Trophoblast cell (in vitro differentiated cells and primary cell): ENCODE measurements at regions not wholly inside any gene's neighbourhood (a gene's known extent, or its start where the extent isn't known, plus 50 kb on each side); places are given as distances from the start of the nearest gene placed in this dataset.

Source experiments
- DNase-seq, 2 donors: peaks; one replicate each; pipeline ENCODE4 v3.0.0-alpha.2; 2016
- H2AFZ ChIP-seq: 2 replicates; pipeline ENCODE4 v1.6.1; 2013; ENCODE audit warnings: low read length, moderate library complexity, mild to moderate bottlenecking; ENCODE audit not compliant: insufficient read depth, poor library complexity
- H2AK5ac ChIP-seq: 2 replicates; pipeline ENCODE4 v1.6.1; 2013; ENCODE audit warnings: mild to moderate bottlenecking, low read length
- H2BK120ac ChIP-seq: 2 replicates; pipeline ENCODE4 v1.6.1; 2013; ENCODE audit warnings: low read length, mild to moderate bottlenecking, moderate library complexity; ENCODE audit not compliant: insufficient read depth, poor library complexity
- H2BK12ac ChIP-seq: 2 replicates; pipeline ENCODE4 v1.6.1; 2013; ENCODE audit warnings: mild to moderate bottlenecking, low read length, moderate library complexity
- H2BK5ac ChIP-seq: 2 replicates; pipeline ENCODE4 v1.6.1; 2013; ENCODE audit warnings: low read length, low read depth, moderate library complexity, mild to moderate bottlenecking; ENCODE audit not compliant: poor library complexity
- H3K14ac ChIP-seq: 2 replicates; pipeline ENCODE4 v1.6.1; 2013; ENCODE audit warnings: mild to moderate bottlenecking, low read length
- H3K18ac ChIP-seq: 2 replicates; pipeline ENCODE4 v1.6.1; 2013; ENCODE audit warnings: mild to moderate bottlenecking, low read length
- H3K23ac ChIP-seq: 2 replicates; pipeline ENCODE4 v1.6.1; 2013; ENCODE audit warnings: low read length
- H3K27ac ChIP-seq: 2 replicates; pipeline ENCODE4 v1.5.1; 2013; ENCODE audit warnings: low read depth, mild to moderate bottlenecking, inconsistent platforms, low read length, moderate library complexity
- H3K27me3 ChIP-seq: 2 replicates; pipeline ENCODE4 v1.6.1; 2013; ENCODE audit warnings: inconsistent platforms, mild to moderate bottlenecking, low read length, moderate library complexity; ENCODE audit not compliant: insufficient read depth
- H3K36me3 ChIP-seq, 2 experiments: 1 replicate in 1 of 2; 2 replicates in 1 of 2; pipeline ENCODE4 v1.6.1; 2013; ENCODE audit warnings: low read length in 2 of 2, mild to moderate bottlenecking in 2 of 2, moderate library complexity in 1 of 2; ENCODE audit not compliant: insufficient read depth in 2 of 2, control insufficient read depth in 1 of 2
- H3K4ac ChIP-seq: 2 replicates; pipeline ENCODE4 v1.6.1; 2013; ENCODE audit warnings: low read depth, mild to moderate bottlenecking, low read length, moderate library complexity
- H3K4me1 ChIP-seq, 2 experiments: 1 replicate in 1 of 2; 2 replicates in 1 of 2; pipeline ENCODE4 v1.6.1; 2013; ENCODE audit warnings: low read length in 2 of 2, mild to moderate bottlenecking in 2 of 2, moderate library complexity in 1 of 2; ENCODE audit not compliant: insufficient read depth in 2 of 2, control insufficient read depth in 1 of 2
- H3K4me2 ChIP-seq: 2 replicates; pipeline ENCODE4 v1.6.1; 2013; ENCODE audit warnings: inconsistent platforms, mild to moderate bottlenecking, low read length, moderate library complexity
- H3K4me3 ChIP-seq: 2 replicates; pipeline ENCODE4 v1.5.1; 2013; ENCODE audit warnings: mild to moderate bottlenecking, low read depth, low read length, inconsistent platforms
- H3K79me1 ChIP-seq: one replicate; pipeline ENCODE4 v1.6.1; 2013; ENCODE audit warnings: low read length
- H3K79me2 ChIP-seq: 2 replicates; pipeline ENCODE4 v1.6.1; 2013; ENCODE audit warnings: low read length, mild to moderate bottlenecking; ENCODE audit not compliant: control insufficient read depth, insufficient read depth, poor library complexity
- H3K9ac ChIP-seq: 2 replicates; pipeline ENCODE4 v1.6.1; 2013; ENCODE audit warnings: mild to moderate bottlenecking, low read length
- H3K9me3 ChIP-seq: 2 replicates; pipeline ENCODE4 v1.6.1; 2013; ENCODE audit warnings: low read depth, mild to moderate bottlenecking, control low read depth, inconsistent platforms, low read length; ENCODE audit not compliant: insufficient read depth
- H4K12ac ChIP-seq: 2 replicates; pipeline ENCODE4 v1.6.1; 2013; ENCODE audit warnings: low read depth, mild to moderate bottlenecking, low read length, moderate library complexity
- H4K8ac ChIP-seq: 2 replicates; pipeline ENCODE4 v1.6.1; 2013; ENCODE audit warnings: low read depth, mild to moderate bottlenecking, low read length, moderate library complexity
- H4K91ac ChIP-seq: one replicate; pipeline ENCODE4 v1.6.1; 2013; ENCODE audit warnings: low read depth, mild to moderate bottlenecking, low read length, moderate library complexity
- WGBS: extraction: QIAGEN DNeasy Blood & Tissue Kit; methylation state at CpG from one replicate; pipeline ENCODE4 v1.1.7; 2013; ENCODE audit warnings: missing lambda C conversion rate; ENCODE audit not compliant: insufficient read length, insufficient coverage; ENCODE audit errors: extremely low coverage; 5-methylcytosine and 5-hydroxymethylcytosine counted together

DNA sequence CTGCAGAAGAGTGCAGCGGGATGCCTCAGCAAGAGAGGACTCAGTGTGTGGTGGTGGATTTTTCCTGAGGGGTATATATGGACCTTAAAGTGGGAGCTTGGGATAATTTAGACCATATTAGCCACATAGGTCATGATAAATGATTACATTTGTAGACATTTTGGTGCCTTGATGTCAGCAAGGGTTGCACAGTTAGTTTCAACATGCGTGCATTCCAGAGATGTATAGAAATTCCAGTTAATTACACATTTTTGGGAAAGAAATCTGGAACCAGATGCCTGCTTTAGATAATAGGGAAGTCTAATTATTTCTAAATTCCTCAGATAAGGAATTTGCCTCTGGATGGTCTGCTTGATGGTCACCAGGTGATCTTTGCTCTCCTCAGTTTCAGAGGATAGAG, 440.6 kb upstream of the PAPPA start:
- no peaks in the 10 kb centered on the region for H3K36me3 ChIP-seq
- peak; percentile 19 to 84 for DNase-seq
- H3K79me1 ChIP-seq, result peaks cover 6% of the 10 kb centered on the region
- H3K79me2 ChIP-seq, result no peaks in the 10 kb centered on the region
- no peak overlapping the region for H3K4me3 ChIP-seq
- H3K23ac ChIP-seq, result no peak overlapping the region
- peak overlapping the region; percentile 64 for H2BK5ac ChIP-seq
- H4K91ac ChIP-seq, result no peak overlapping the region
- H2AK5ac ChIP-seq, result no peak overlapping the region
- H2AFZ ChIP-seq, result no peak overlapping the region
- H3K4ac ChIP-seq, result no peak overlapping the region
- H3K9ac ChIP-seq, result no peak overlapping the region
- H3K27me3 ChIP-seq, result no peaks in the 10 kb centered on the region
- H3K9me3 ChIP-seq, result no peaks in the 10 kb centered on the region
- no peak overlapping the region for H3K18ac ChIP-seq
- H4K12ac ChIP-seq, result no peak overlapping the region
- no CpG with 5 or more reads among the region's 2 CpGs for WGBS
- no peak overlapping the region for H4K8ac ChIP-seq
- H2BK120ac ChIP-seq, result peak overlapping the region; percentile 26
- H3K14ac ChIP-seq, result no peak overlapping the region
- peak overlapping the region; percentile 61 for H3K27ac ChIP-seq
- H2BK12ac ChIP-seq, result no peak overlapping the region
- H3K4me1 ChIP-seq, result no peaks in the 10 kb centered on the region
- H3K4me2 ChIP-seq, result no peak overlapping the region

DNA sequence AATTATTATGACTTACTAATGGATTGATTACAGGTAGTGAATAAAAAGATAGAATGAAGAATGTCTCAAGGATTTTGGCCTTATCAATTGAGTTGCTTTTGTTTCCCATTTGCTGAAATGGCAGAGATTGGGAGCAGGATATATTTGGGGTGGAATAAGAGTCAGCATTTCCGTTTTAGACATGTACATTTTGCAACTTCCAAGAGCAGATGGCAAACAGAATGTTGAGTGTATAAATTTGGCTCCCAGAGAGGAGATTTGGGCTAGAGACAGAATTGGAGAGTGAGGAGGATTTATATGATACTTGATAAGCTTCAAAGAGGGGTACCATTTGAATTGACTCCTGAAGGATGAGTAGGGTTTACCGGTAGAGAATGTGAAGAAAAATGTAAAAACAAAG, 437.9 kb upstream of the PAPPA start:
- H3K4me1 ChIP-seq, result no peaks in the 10 kb centered on the region
- no peaks in the 10 kb centered on the region for H3K27me3 ChIP-seq
- no peak overlapping the region for H3K14ac ChIP-seq
- no peak overlapping the region for H3K9ac ChIP-seq
- no peak overlapping the region for H3K4ac ChIP-seq
- H3K27ac ChIP-seq, result no peak overlapping the region
- no peak overlapping the region for H4K8ac ChIP-seq
- DNase-seq, result no peak
- H4K12ac ChIP-seq, result no peak overlapping the region
- H2AFZ ChIP-seq, result no peak overlapping the region
- H3K79me2 ChIP-seq, result no peaks in the 10 kb centered on the region
- peaks cover 11% of the 10 kb centered on the region for H3K79me1 ChIP-seq
- H3K36me3 ChIP-seq, result no peaks in the 10 kb centered on the region
- no peak overlapping the region for H3K18ac ChIP-seq
- H2BK5ac ChIP-seq, result peak overlapping the region; percentile 63
- no peak overlapping the region for H3K4me3 ChIP-seq
- peak overlapping the region; percentile 84 for H2BK12ac ChIP-seq
- no peaks in the 10 kb centered on the region for H3K9me3 ChIP-seq
- H3K23ac ChIP-seq, result no peak overlapping the region
- H2BK120ac ChIP-seq, result peak overlapping the region; percentile 72
- no CpG with 5 or more reads among the region's 2 CpGs for WGBS
- H3K4me2 ChIP-seq, result no peak overlapping the region
- H2AK5ac ChIP-seq, result no peak overlapping the region
- H4K91ac ChIP-seq, result no peak overlapping the region

DNA sequence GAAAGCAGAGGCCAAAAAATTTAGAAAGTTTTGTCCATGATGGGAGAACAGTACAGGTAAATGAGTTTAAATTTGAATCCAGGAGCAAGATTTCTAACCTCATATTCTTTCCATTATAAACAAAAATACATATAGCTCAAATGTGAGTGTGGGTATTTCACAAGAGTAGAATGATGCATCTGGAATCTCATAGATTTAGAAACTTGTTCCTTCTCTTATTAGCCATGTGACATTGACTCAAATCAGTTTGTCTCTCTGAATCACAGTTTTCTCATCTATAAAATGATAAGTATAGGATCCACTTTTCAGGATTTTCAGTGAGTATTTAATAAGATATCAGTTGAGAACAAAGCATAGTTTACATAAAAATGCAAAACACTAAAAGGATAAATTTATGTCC, 436.3 kb upstream of the PAPPA start:
- Histone ChIP-seq H3K4me1 (no peaks in the 10 kb centered on the region), H3K9me3 (no peaks in the 10 kb centered on the region), H2BK120ac (no peak overlapping the region), H2BK5ac (no peak overlapping the region), H3K23ac (no peak overlapping the region), H3K27me3 (no peaks in the 10 kb centered on the region), H3K18ac (no peak overlapping the region), H2AK5ac (no peak overlapping the region), H4K91ac (no peak overlapping the region), H3K4me3 (no peak overlapping the region), H3K9ac (no peak overlapping the region), H3K36me3 (no peaks in the 10 kb centered on the region), H2BK12ac (no peak overlapping the region), H4K12ac (no peak overlapping the region), H3K14ac (no peak overlapping the region), H3K4ac (no peak overlapping the region), H3K79me1 (peaks cover 12% of the 10 kb centered on the region), H3K4me2 (no peak overlapping the region), H3K79me2 (no peaks in the 10 kb centered on the region), H2AFZ (no peak overlapping the region), H3K27ac (no peak overlapping the region), H4K8ac (no peak overlapping the region)
- DNase-seq, result peak; percentile 24 to 76

DNA sequence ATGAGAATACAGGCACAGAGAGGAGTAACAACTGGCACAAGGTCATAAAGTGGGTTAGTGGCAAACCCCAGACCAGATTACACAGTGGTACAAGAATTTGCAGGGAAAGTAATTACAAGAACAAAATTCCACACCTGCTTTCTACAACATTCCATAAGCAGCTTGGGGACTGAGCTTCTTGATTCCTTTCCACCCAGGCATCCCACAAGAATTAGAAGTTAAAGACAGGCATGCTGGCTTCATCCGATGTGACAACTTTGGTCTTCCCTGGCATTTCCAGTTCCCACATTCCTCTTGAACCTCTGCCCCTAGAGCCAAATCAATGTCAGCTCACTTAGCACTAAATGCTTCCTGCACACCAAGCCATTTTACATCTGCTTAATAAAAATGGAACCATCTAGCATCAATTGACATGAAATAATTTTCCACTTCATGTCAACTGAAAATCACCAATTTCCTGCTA, 435.8 kb upstream of the PAPPA start:
- peak; percentile 76 to 89 for DNase-seq
- Histone ChIP-seq H3K18ac (no peak overlapping the region), H2AFZ (no peak overlapping the region), H2BK120ac (no peak overlapping the region), H3K27ac (no peak overlapping the region), H2BK12ac (no peak overlapping the region), H3K9ac (no peak overlapping the region), H4K12ac (no peak overlapping the region), H3K4me3 (no peak overlapping the region), H3K79me2 (no peaks in the 10 kb centered on the region), H3K4me2 (no peak overlapping the region), H3K36me3 (no peaks in the 10 kb centered on the region), H3K79me1 (peaks cover 9% of the 10 kb centered on the region), H3K14ac (no peak overlapping the region), H3K23ac (no peak overlapping the region), H3K4me1 (no peaks in the 10 kb centered on the region), H4K91ac (no peak overlapping the region), H3K9me3 (no peaks in the 10 kb centered on the region), H4K8ac (no peak overlapping the region), H3K4ac (no peak overlapping the region), H2AK5ac (no peak overlapping the region), H2BK5ac (no peak overlapping the region), H3K27me3 (no peaks in the 10 kb centered on the region)
- no CpG with 5 or more reads among the region's 1 CpG for WGBS
